ENCODE measurements at regions not wholly inside any gene's neighbourhood (a gene's known extent, or its start where the extent isn't known, plus 50 kb on each side); places are given as distances from the start of the nearest gene placed in this dataset.

- Mint-ChIP-seq H3K36me3 (ENCODE audit: low read depth) (no peaks in the 10 kb centered on the region), H3K4me3 (no peak overlapping the region), H3K27ac (no peak overlapping the region)
Measured at GRCh38 chr11:97977726-97978125, 1043.0 kb upstream of the CNTN5 start.

GRCh38 chr11:97979741-97980140, 1041.0 kb upstream of the CNTN5 start:
- Mint-ChIP-seq H3K27me3 (no peaks in the 10 kb centered on the region), H3K27ac (no peak overlapping the region), H3K36me3 (ENCODE audit: low read depth) (no peaks in the 10 kb centered on the region), H3K4me3 (no peak overlapping the region), H3K4me1 (no peaks in the 10 kb centered on the region), H3K9me3 (peaks cover 14% of the 10 kb centered on the region)
- ATAC-seq (replicated peaks): no peak

More at GRCh38 chr11:97977726-97978125, 1043.0 kb upstream of the CNTN5 start:
- no peaks in the 10 kb centered on the region for H3K27me3 Mint-ChIP-seq
- no peak for ATAC-seq (replicated peaks)
- H3K4me1 Mint-ChIP-seq: no peaks in the 10 kb centered on the region
- peaks cover 11% of the 10 kb centered on the region for H3K9me3 Mint-ChIP-seq

- Mint-ChIP-seq H3K4me3 (no peak overlapping the region), H3K4me1 (no peaks in the 10 kb centered on the region), H3K36me3 (ENCODE audit: low read depth) (no peaks in the 10 kb centered on the region), H3K9me3 (peaks cover 17% of the 10 kb centered on the region), H3K27ac (no peak overlapping the region), H3K27me3 (no peaks in the 10 kb centered on the region)
- no peak for ATAC-seq (replicated peaks)
Measured at GRCh38 chr11:97982512-97982911, 1038.2 kb upstream of the CNTN5 start.

GRCh38 chr11:97989121-97989520, 1031.6 kb upstream of the CNTN5 start:
- peaks cover 6% of the 10 kb centered on the region for H3K9me3 Mint-ChIP-seq
- H3K36me3 Mint-ChIP-seq (ENCODE audit: low read depth): no peaks in the 10 kb centered on the region

GRCh38 chr11:97990162-97990920, 1030.4 kb upstream of the CNTN5 start:
- H3K4me3 Mint-ChIP-seq: no peak overlapping the region
- no peaks in the 10 kb centered on the region for H3K27me3 Mint-ChIP-seq
- peaks cover 3% of the 10 kb centered on the region for H3K9me3 Mint-ChIP-seq
- ATAC-seq (replicated peaks): no peak
- no peaks in the 10 kb centered on the region for H3K4me1 Mint-ChIP-seq
- H3K27ac Mint-ChIP-seq: no peak overlapping the region
- H3K36me3 Mint-ChIP-seq (ENCODE audit: low read depth): no peaks in the 10 kb centered on the region

More at GRCh38 chr11:97989121-97989520, 1031.6 kb upstream of the CNTN5 start:
- Mint-ChIP-seq H3K27ac (no peak overlapping the region), H3K4me3 (no peak overlapping the region), H3K27me3 (no peaks in the 10 kb centered on the region), H3K4me1 (no peaks in the 10 kb centered on the region)
- ATAC-seq (replicated peaks): no peak

- peaks cover 3% of the 10 kb centered on the region for H3K9me3 Mint-ChIP-seq
- no peaks in the 10 kb centered on the region for H3K27me3 Mint-ChIP-seq
- H3K27ac Mint-ChIP-seq: no peak overlapping the region
- H3K4me1 Mint-ChIP-seq: no peaks in the 10 kb centered on the region
- H3K4me3 Mint-ChIP-seq: no peak overlapping the region
- H3K36me3 Mint-ChIP-seq (ENCODE audit: low read depth): no peaks in the 10 kb centered on the region
- ATAC-seq (replicated peaks): no peak
Measured at GRCh38 chr11:97993562-97993961, 1027.2 kb upstream of the CNTN5 start.

- Mint-ChIP-seq H3K27ac (no peak overlapping the region), H3K4me1 (no peaks in the 10 kb centered on the region), H3K27me3 (no peaks in the 10 kb centered on the region), H3K36me3 (ENCODE audit: low read depth) (no peaks in the 10 kb centered on the region), H3K9me3 (peaks cover 3% of the 10 kb centered on the region), H3K4me3 (no peak overlapping the region)
- ATAC-seq (replicated peaks): no peak
Measured at GRCh38 chr11:97995874-97996273, 1024.9 kb upstream of the CNTN5 start.

GRCh38 chr11:97996762-97997161, 1024.0 kb upstream of the CNTN5 start:
- Mint-ChIP-seq H3K4me3 (no peak overlapping the region), H3K4me1 (no peaks in the 10 kb centered on the region), H3K36me3 (ENCODE audit: low read depth) (no peaks in the 10 kb centered on the region), H3K9me3 (peaks cover 4% of the 10 kb centered on the region), H3K27ac (no peak overlapping the region), H3K27me3 (no peaks in the 10 kb centered on the region)
- ATAC-seq (replicated peaks): no peak

- Mint-ChIP-seq H3K27me3 (no peaks in the 10 kb centered on the region), H3K4me3 (no peak overlapping the region), H3K36me3 (ENCODE audit: low read depth) (no peaks in the 10 kb centered on the region), H3K27ac (no peak overlapping the region), H3K9me3 (peaks cover 12% of the 10 kb centered on the region), H3K4me1 (no peaks in the 10 kb centered on the region)
- ATAC-seq (replicated peaks): no peak
Measured at GRCh38 chr11:98003606-98004371, 1017.0 kb upstream of the CNTN5 start.

- Mint-ChIP-seq H3K27ac (no peak overlapping the region), H3K4me1 (no peaks in the 10 kb centered on the region), H3K27me3 (no peaks in the 10 kb centered on the region), H3K36me3 (ENCODE audit: low read depth) (no peaks in the 10 kb centered on the region), H3K9me3 (peaks cover 12% of the 10 kb centered on the region), H3K4me3 (no peak overlapping the region)
- no peak for ATAC-seq (replicated peaks)
Measured at GRCh38 chr11:98007072-98007471, 1013.7 kb upstream of the CNTN5 start.

GRCh38 chr11:98027652-98028051, 993.1 kb upstream of the CNTN5 start:
- H3K4me1 Mint-ChIP-seq: no peaks in the 10 kb centered on the region
- H3K9me3 Mint-ChIP-seq: peaks cover 8% of the 10 kb centered on the region
- H3K36me3 Mint-ChIP-seq (ENCODE audit: low read depth): no peaks in the 10 kb centered on the region
- H3K27ac Mint-ChIP-seq: no peak overlapping the region
- no peak overlapping the region for H3K4me3 Mint-ChIP-seq
- no peak for ATAC-seq (replicated peaks)
- H3K27me3 Mint-ChIP-seq: no peaks in the 10 kb centered on the region

- Mint-ChIP-seq H3K4me3 (no peak overlapping the region), H3K9me3 (peaks cover 8% of the 10 kb centered on the region), H3K4me1 (no peaks in the 10 kb centered on the region), H3K36me3 (ENCODE audit: low read depth) (no peaks in the 10 kb centered on the region), H3K27me3 (no peaks in the 10 kb centered on the region), H3K27ac (no peak overlapping the region)
- no peak for ATAC-seq (replicated peaks)
Measured at GRCh38 chr11:98029832-98030231, 990.9 kb upstream of the CNTN5 start.

GRCh38 chr11:98036810-98037209, 983.9 kb upstream of the CNTN5 start:
- H3K36me3 Mint-ChIP-seq (ENCODE audit: low read depth): no peaks in the 10 kb centered on the region
- no peaks in the 10 kb centered on the region for H3K27me3 Mint-ChIP-seq
- ATAC-seq (replicated peaks): no peak
- H3K27ac Mint-ChIP-seq: no peak overlapping the region
- no peak overlapping the region for H3K4me3 Mint-ChIP-seq
- peaks cover 17% of the 10 kb centered on the region for H3K9me3 Mint-ChIP-seq
- no peaks in the 10 kb centered on the region for H3K4me1 Mint-ChIP-seq

GRCh38 chr11:98040061-98040808, 980.5 kb upstream of the CNTN5 start:
- Mint-ChIP-seq H3K4me3 (no peak overlapping the region), H3K9me3 (peaks cover 23% of the 10 kb centered on the region), H3K27ac (no peak overlapping the region), H3K36me3 (ENCODE audit: low read depth) (no peaks in the 10 kb centered on the region), H3K27me3 (no peaks in the 10 kb centered on the region), H3K4me1 (no peaks in the 10 kb centered on the region)
- no peak for ATAC-seq (replicated peaks)
